ENCODE measurements at regions not wholly inside any gene's neighbourhood (a gene's known extent, or its start where the extent isn't known, plus 50 kb on each side); places are given as distances from the start of the nearest gene placed in this dataset.
A peak's percentile ranks its signal among the peaks of the same experiment; 100 is the strongest.

- Histone ChIP-seq H3K36me3 (ENCODE audit: control insufficient read depth in 2 of 3, insufficient read depth in 3 of 3, low read length in 3 of 3) (no peaks in the 10 kb centered on the region), H3K27ac (ENCODE audit: low read depth, low read length) (no peak overlapping the region), H3K9me3 (ENCODE audit: control insufficient read depth in 2 of 3, low read length in 3 of 3) (no peaks in the 10 kb centered on the region), H3K27me3 (ENCODE audit: control insufficient read depth in 2 of 2, insufficient read depth in 2 of 2, low read length in 2 of 2) (no peaks in the 10 kb centered on the region), H3K4me1 (ENCODE audit: control insufficient read depth in 2 of 2, insufficient read depth in 2 of 2, low read length in 2 of 2) (no peaks in the 10 kb centered on the region), H3K4me3 (ENCODE audit: low read length) (no peak overlapping the region)
- intact Hi-C loops (cut with micrococcal nuclease) = no loop called here
- H3K27me3 Mint-ChIP-seq = peaks cover 0 to 4% (median 2%) of the 10 kb centered on the region in 5 donors
- ChIA-PET CTCF (no interaction called here), POLR2A (no interaction called here)
- H3K9me3 Mint-ChIP-seq = no peaks in the 10 kb centered on the region
- H3K4me3 Mint-ChIP-seq = no peak overlapping the region
- no peaks in the 10 kb centered on the region for H3K4me1 Mint-ChIP-seq
- DNase-seq (no peak), ATAC-seq (no peak)
- H3K27ac Mint-ChIP-seq = no peak overlapping the region
- H3K36me3 Mint-ChIP-seq = no peaks in the 10 kb centered on the region
Measured at GRCh38 chrX:107556967-107557366, 71.3 kb upstream of the PRPS1 start.

- no peaks in the 10 kb centered on the region for H3K9me3 Mint-ChIP-seq
- H3K9me3 ChIP-seq (ENCODE audit: control insufficient read depth in 2 of 3, low read length in 3 of 3) = no peaks in the 10 kb centered on the region
- peaks cover 0 to 4% (median 0%) of the 10 kb centered on the region in 5 donors for H3K36me3 Mint-ChIP-seq
- intact Hi-C loops (cut with micrococcal nuclease) = no loop called here
- no peak overlapping the region for H3K4me3 Mint-ChIP-seq
- H3K27ac ChIP-seq (ENCODE audit: low read depth, low read length) = no peak overlapping the region
- H3K36me3 ChIP-seq (ENCODE audit: control insufficient read depth in 2 of 3, insufficient read depth in 3 of 3, low read length in 3 of 3) = no peaks in the 10 kb centered on the region
- DNase-seq (no peak), ATAC-seq (no peak)
- peaks cover 0 to 11% (median 3%) of the 10 kb centered on the region in 5 donors for H3K27me3 Mint-ChIP-seq
- no peaks in the 10 kb centered on the region for H3K4me1 Mint-ChIP-seq
- ChIA-PET POLR2A (no interaction called here), CTCF (no interaction called here)
- H3K27me3 ChIP-seq (ENCODE audit: control insufficient read depth in 2 of 2, insufficient read depth in 2 of 2, low read length in 2 of 2) = no peaks in the 10 kb centered on the region
- no peaks in the 10 kb centered on the region for H3K4me1 ChIP-seq (ENCODE audit: control insufficient read depth in 2 of 2, insufficient read depth in 2 of 2, low read length in 2 of 2)
- peak overlapping the region in 1 of 9 donors; percentile 25 for H3K27ac Mint-ChIP-seq
- H3K4me3 ChIP-seq (ENCODE audit: low read length) = no peak overlapping the region
Measured at GRCh38 chrX:107559506-107559905, 68.8 kb upstream of the PRPS1 start.

DNA sequence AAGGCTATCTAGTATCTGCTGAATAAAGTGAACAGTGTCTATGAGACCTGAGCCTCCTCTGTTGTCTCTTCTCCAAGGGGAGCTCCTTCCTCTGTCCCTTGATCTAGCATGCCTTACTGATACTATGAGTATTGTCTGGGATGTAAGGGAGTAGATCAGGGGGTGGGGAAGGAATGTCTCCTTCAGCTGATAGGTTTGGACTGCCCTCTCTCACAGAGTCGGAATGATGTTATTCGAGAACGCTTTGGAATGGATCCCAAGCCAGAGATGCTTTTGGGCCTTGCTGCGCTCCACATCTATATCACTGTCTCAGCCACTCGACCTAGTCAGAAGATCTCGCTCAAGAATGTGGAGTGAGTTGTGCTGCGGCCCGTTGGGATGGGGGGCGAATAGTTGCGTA is 68.3 kb upstream of the PRPS1 start:
- POLR2A ChIA-PET = interaction anchor here (0.6 kb wide), 1 partner anchor 9 kb away, joined by 3 read pairs; no protein-coding TSS in a partner anchor

DNA sequence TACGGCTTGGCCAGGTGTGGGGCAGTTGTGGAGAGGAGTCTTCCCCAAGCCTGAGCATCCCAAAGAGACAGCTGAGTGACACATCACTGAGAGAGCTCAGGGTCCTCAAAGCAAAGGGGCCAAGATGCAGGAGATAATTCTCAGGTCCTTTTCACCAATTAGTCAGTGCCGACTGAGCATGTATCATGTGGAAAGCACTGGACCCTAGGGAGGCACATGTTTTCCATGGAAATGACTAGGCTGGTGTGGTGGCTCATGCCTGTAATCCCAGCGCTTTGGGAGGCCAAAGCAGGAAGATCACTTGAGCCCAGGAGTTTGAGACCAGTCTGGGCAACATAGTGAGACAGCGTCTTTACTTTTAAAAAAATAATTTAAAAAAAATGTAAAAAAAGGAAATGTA is 67.3 kb upstream of the PRPS1 start:
- H3K27me3 ChIP-seq (ENCODE audit: control insufficient read depth in 2 of 2, insufficient read depth in 2 of 2, low read length in 2 of 2) = no peaks in the 10 kb centered on the region
- no peaks in the 10 kb centered on the region for H3K4me1 ChIP-seq (ENCODE audit: control insufficient read depth in 2 of 2, insufficient read depth in 2 of 2, low read length in 2 of 2)
- ATAC-seq = no peak
- no peak for DNase-seq
- H3K9me3 Mint-ChIP-seq = no peaks in the 10 kb centered on the region
- H3K4me1 Mint-ChIP-seq = no peaks in the 10 kb centered on the region
- intact Hi-C loops (cut with micrococcal nuclease) = no loop called here
- H3K27ac Mint-ChIP-seq = no peak overlapping the region
- POLR2A ChIA-PET = no interaction called here
- no peak overlapping the region for H3K4me3 Mint-ChIP-seq
- H3K27ac ChIP-seq (ENCODE audit: low read depth, low read length) = no peak overlapping the region
- peaks cover 0 to 11% (median 3%) of the 10 kb centered on the region in 5 donors for H3K27me3 Mint-ChIP-seq
- no peaks in the 10 kb centered on the region for H3K36me3 ChIP-seq (ENCODE audit: control insufficient read depth in 2 of 3, insufficient read depth in 3 of 3, low read length in 3 of 3)
- H3K9me3 ChIP-seq (ENCODE audit: control insufficient read depth in 2 of 3, low read length in 3 of 3) = no peaks in the 10 kb centered on the region
- CTCF ChIA-PET = no interaction called here
- peaks cover 0 to 4% (median 0%) of the 10 kb centered on the region in 5 donors for H3K36me3 Mint-ChIP-seq
- no peak overlapping the region for H3K4me3 ChIP-seq (ENCODE audit: low read length)

More for the DNA sequence above, 68.3 kb upstream of the PRPS1 start:
- no peak overlapping the region for H3K4me3 Mint-ChIP-seq
- CTCF ChIA-PET = no interaction called here
- Histone ChIP-seq H3K27me3 (ENCODE audit: control insufficient read depth in 2 of 2, insufficient read depth in 2 of 2, low read length in 2 of 2) (no peaks in the 10 kb centered on the region), H3K27ac (ENCODE audit: low read depth, low read length) (no peak overlapping the region), H3K36me3 (ENCODE audit: control insufficient read depth in 2 of 3, insufficient read depth in 3 of 3, low read length in 3 of 3) (no peaks in the 10 kb centered on the region), H3K4me1 (ENCODE audit: control insufficient read depth in 2 of 2, insufficient read depth in 2 of 2, low read length in 2 of 2) (no peaks in the 10 kb centered on the region), H3K4me3 (ENCODE audit: low read length) (no peak overlapping the region), H3K9me3 (ENCODE audit: control insufficient read depth in 2 of 3, low read length in 3 of 3) (no peaks in the 10 kb centered on the region)
- DNase-seq = no peak
- no peaks in the 10 kb centered on the region for H3K4me1 Mint-ChIP-seq
- peaks cover 0 to 4% (median 0%) of the 10 kb centered on the region in 5 donors for H3K36me3 Mint-ChIP-seq
- ATAC-seq = no peak
- H3K27ac Mint-ChIP-seq = no peak overlapping the region
- H3K27me3 Mint-ChIP-seq = peaks cover 0 to 11% (median 3%) of the 10 kb centered on the region in 5 donors
- no peaks in the 10 kb centered on the region for H3K9me3 Mint-ChIP-seq
- intact Hi-C loops (cut with micrococcal nuclease) = no loop called here

GRCh38 chrX:107561468-107562215 is 66.7 kb upstream of the PRPS1 start:
- no peak for DNase-seq
- Histone ChIP-seq H3K36me3 (ENCODE audit: control insufficient read depth in 2 of 3, insufficient read depth in 3 of 3, low read length in 3 of 3) (no peaks in the 10 kb centered on the region), H3K4me1 (ENCODE audit: control insufficient read depth in 2 of 2, insufficient read depth in 2 of 2, low read length in 2 of 2) (no peaks in the 10 kb centered on the region), H3K27ac (ENCODE audit: low read depth, low read length) (no peak overlapping the region), H3K4me3 (ENCODE audit: low read length) (no peak overlapping the region), H3K9me3 (ENCODE audit: control insufficient read depth in 2 of 3, low read length in 3 of 3) (no peaks in the 10 kb centered on the region), H3K27me3 (ENCODE audit: control insufficient read depth in 2 of 2, insufficient read depth in 2 of 2, low read length in 2 of 2) (no peaks in the 10 kb centered on the region)
- peaks cover 0 to 4% (median 0%) of the 10 kb centered on the region in 5 donors for H3K36me3 Mint-ChIP-seq
- peaks cover 0 to 11% (median 3%) of the 10 kb centered on the region in 5 donors for H3K27me3 Mint-ChIP-seq
- no peak overlapping the region for H3K27ac Mint-ChIP-seq
- no peaks in the 10 kb centered on the region for H3K9me3 Mint-ChIP-seq
- CTCF ChIA-PET = no interaction called here
- H3K4me1 Mint-ChIP-seq = no peaks in the 10 kb centered on the region
- ATAC-seq = no peak
- no peak overlapping the region for H3K4me3 Mint-ChIP-seq
- intact Hi-C loops (cut with micrococcal nuclease) = no loop called here
- POLR2A ChIA-PET = no interaction called here

DNA sequence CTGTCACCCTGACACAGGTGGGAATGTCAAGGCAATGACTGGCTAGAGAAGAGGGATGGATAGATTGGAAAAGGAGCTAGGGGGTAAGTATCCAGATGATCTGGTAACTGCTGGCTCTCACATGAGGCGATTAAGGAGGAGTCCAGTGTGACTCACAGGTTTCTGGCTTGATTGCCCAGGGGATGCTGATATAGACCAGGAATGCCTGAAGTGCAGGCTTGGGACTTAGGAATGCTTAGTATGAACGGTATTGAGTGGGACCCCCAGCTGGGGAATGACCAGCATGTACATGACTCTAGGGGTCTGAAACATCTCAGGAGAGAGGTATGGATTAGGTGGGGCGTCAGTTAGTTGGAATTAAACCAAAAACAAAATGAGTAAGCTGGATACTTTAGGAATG is 65.8 kb upstream of the PRPS1 start:
- no peak overlapping the region for H3K27ac Mint-ChIP-seq
- no peak overlapping the region for H3K4me3 ChIP-seq (ENCODE audit: low read length)
- no peaks in the 10 kb centered on the region for H3K27me3 ChIP-seq (ENCODE audit: control insufficient read depth in 2 of 2, insufficient read depth in 2 of 2, low read length in 2 of 2)

DNA sequence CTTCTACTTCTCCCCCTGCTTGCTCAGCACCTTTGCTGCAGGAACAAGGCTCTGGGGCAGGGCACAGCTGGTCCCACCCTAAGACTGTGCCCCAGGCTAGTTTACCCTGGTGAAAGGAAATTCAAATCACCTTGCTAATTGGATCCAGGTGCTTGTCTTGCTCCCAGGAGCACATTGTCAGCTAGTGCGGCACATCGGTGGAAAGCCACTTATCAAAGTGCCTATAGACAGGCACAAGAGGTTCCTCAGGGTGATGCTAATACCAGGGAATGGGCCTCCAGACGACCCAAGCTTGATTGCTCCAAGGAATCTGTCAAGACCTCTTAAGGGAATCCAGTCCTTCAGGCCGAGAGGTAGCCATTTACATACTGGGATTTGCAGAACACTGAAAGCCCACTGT is 64.5 kb upstream of the PRPS1 start:
- DNase-seq = no peak
- ChIA-PET POLR2A (no interaction called here), CTCF (no interaction called here)
- no peak overlapping the region for H3K4me3 Mint-ChIP-seq
- ATAC-seq = no peak
- Histone ChIP-seq H3K9me3 (ENCODE audit: control insufficient read depth in 2 of 3, low read length in 3 of 3) (no peaks in the 10 kb centered on the region), H3K36me3 (ENCODE audit: control insufficient read depth in 2 of 3, insufficient read depth in 3 of 3, low read length in 3 of 3) (no peaks in the 10 kb centered on the region), H3K27ac (ENCODE audit: low read depth, low read length) (no peak overlapping the region), H3K4me3 (ENCODE audit: low read length) (no peak overlapping the region), H3K27me3 (ENCODE audit: control insufficient read depth in 2 of 2, insufficient read depth in 2 of 2, low read length in 2 of 2) (no peaks in the 10 kb centered on the region), H3K4me1 (ENCODE audit: control insufficient read depth in 2 of 2, insufficient read depth in 2 of 2, low read length in 2 of 2) (no peaks in the 10 kb centered on the region)
- intact Hi-C loops (cut with micrococcal nuclease) = no loop called here
- peaks cover 0 to 6% (median 0%) of the 10 kb centered on the region in 7 donors for H3K4me1 Mint-ChIP-seq
- H3K27me3 Mint-ChIP-seq = peaks cover 0 to 11% (median 2%) of the 10 kb centered on the region in 5 donors
- peaks cover 0 to 4% (median 0%) of the 10 kb centered on the region in 5 donors for H3K36me3 Mint-ChIP-seq
- H3K27ac Mint-ChIP-seq = no peak overlapping the region
- H3K9me3 Mint-ChIP-seq = no peaks in the 10 kb centered on the region

More for the DNA sequence above, 65.8 kb upstream of the PRPS1 start:
- DNase-seq (no peak), ATAC-seq (no peak)
- peaks cover 0 to 11% (median 2%) of the 10 kb centered on the region in 5 donors for H3K27me3 Mint-ChIP-seq
- CTCF ChIA-PET = no interaction called here
- Histone ChIP-seq H3K27ac (ENCODE audit: low read depth, low read length) (no peak overlapping the region), H3K9me3 (ENCODE audit: control insufficient read depth in 2 of 3, low read length in 3 of 3) (no peaks in the 10 kb centered on the region), H3K4me1 (ENCODE audit: control insufficient read depth in 2 of 2, insufficient read depth in 2 of 2, low read length in 2 of 2) (no peaks in the 10 kb centered on the region), H3K36me3 (ENCODE audit: control insufficient read depth in 2 of 3, insufficient read depth in 3 of 3, low read length in 3 of 3) (no peaks in the 10 kb centered on the region)
- H3K4me3 Mint-ChIP-seq = no peak overlapping the region
- intact Hi-C loops (cut with micrococcal nuclease) = no loop called here
- H3K4me1 Mint-ChIP-seq = peaks cover 0 to 3% (median 0%) of the 10 kb centered on the region in 7 donors
- H3K9me3 Mint-ChIP-seq = no peaks in the 10 kb centered on the region
- POLR2A ChIA-PET = no interaction called here
- peaks cover 0 to 4% (median 0%) of the 10 kb centered on the region in 5 donors for H3K36me3 Mint-ChIP-seq
